Caco-2 (cell line): ENCODE measurements at regions not wholly inside any gene's neighbourhood (a gene's known extent, or its start where the extent isn't known, plus 50 kb on each side); places are given as distances from the start of the nearest gene placed in this dataset.
A peak's percentile ranks its signal among the peaks of the same experiment; 100 is the strongest.

ENCODE experiments used
- BruUV-seq: library from RNA; stranded (reverse); fragments of 400-500 nt; replicated peaks from 2 replicates; lab custom pipeline; 2021; lab: Mats Ljungman, UMichigan
- CTCF ChIA-PET: fragments of 300-600 bp; sonication (Branson Sonifier 250); formaldehyde crosslinking; loops from one replicate; lab custom pipeline; 2022; ENCODE audit warnings: antibody characterized with exemption; lab: Charles Lee
- POLR2A ChIA-PET: fragments of 300-600 bp; sonication (Branson Sonifier 250); formaldehyde crosslinking; loops from one replicate; lab custom pipeline; 2022; ENCODE audit warnings: antibody characterized with exemption; lab: Charles Lee
- DNase-seq, 2 experiments: peaks; one replicate each; pipeline versions ENCODE4 v3.0.0 to v3.0.0-alpha.2; 2020 to 2022
- H3K27me3 ChIP-seq: replicated peaks from 2 replicates; pipeline ENCODE4 v1.6.0; 2011; ENCODE audit warnings: low read length; ENCODE audit not compliant: control insufficient read depth, insufficient read depth
- H3K36me3 ChIP-seq: 2 replicates; pipeline ENCODE4 v1.5.1; 2011; ENCODE audit warnings: low read length; ENCODE audit not compliant: control insufficient read depth, insufficient read depth
- H3K4me1 ChIP-seq: fragments of 250-450 bp; sonication (Bioruptor Pico); 2 replicates; pipeline ENCODE4 v1.5.1; 2020; ENCODE audit warnings: mild to moderate bottlenecking
- H3K4me3 ChIP-seq: 2 replicates; pipeline ENCODE4 v1.5.1; 2011; ENCODE audit warnings: low read depth, mild to moderate bottlenecking, control low read depth, low read length
- H3K9me3 ChIP-seq: fragments of 250-450 bp; sonication (Bioruptor Pico); 2 replicates; pipeline ENCODE4 v1.5.1; 2020; ENCODE audit warnings: mild to moderate bottlenecking, moderate library complexity
- H3K27ac Mint-ChIP-seq: one replicate; pipeline ENCODE4 v1.8.0; 2022; ENCODE audit warnings: mixed read lengths; ENCODE audit not compliant: unreplicated experiment
- H3K27me3 Mint-ChIP-seq: one replicate; pipeline ENCODE4 v1.8.0; 2022; ENCODE audit warnings: mixed read lengths; ENCODE audit not compliant: insufficient read depth, unreplicated experiment
- H3K36me3 Mint-ChIP-seq: one replicate; pipeline ENCODE4 v1.8.0; 2022; ENCODE audit warnings: mild to moderate bottlenecking, mixed read lengths; ENCODE audit not compliant: insufficient read depth, unreplicated experiment
- H3K4me1 Mint-ChIP-seq: one replicate; pipeline ENCODE4 v1.8.0; 2022; ENCODE audit warnings: low read depth, mixed read lengths; ENCODE audit not compliant: unreplicated experiment
- H3K4me3 Mint-ChIP-seq: one replicate; pipeline ENCODE4 v1.8.0; 2022; ENCODE audit warnings: mild to moderate bottlenecking, moderate library complexity, mixed read lengths; ENCODE audit not compliant: unreplicated experiment
- H3K9me3 Mint-ChIP-seq: one replicate; pipeline ENCODE4 v1.8.0; 2022; ENCODE audit warnings: mixed read lengths; ENCODE audit not compliant: unreplicated experiment
- intact Hi-C: fragments of 100-400 bp; cut with micrococcal nuclease; formaldehyde crosslinking; loops from one replicate; pipeline ENCODE4 v1.10.0; 2022; ENCODE audit not compliant: unreplicated experiment
- TF ChIP-seq, protein P1 (sequence below), 2 experiments: fragments of 200-600 bp in 1 of 2; IDR thresholded peaks; 1 replicate in 1 of 2; 2 replicates in 1 of 2; pipeline versions ENCODE4 v1.5.1 to v1.8.0; 2011 to 2022; ENCODE audit warnings: antibody characterized with exemption in 1 of 2, control low read depth in 1 of 2, inconsistent platforms in 1 of 2, low read depth in 1 of 2, low read length in 1 of 2, mild to moderate bottlenecking in 1 of 2, moderate library complexity in 1 of 2; ENCODE audit not compliant: insufficient read depth in 1 of 2, severe bottlenecking in 1 of 2, unreplicated experiment in 1 of 2

DNA sequence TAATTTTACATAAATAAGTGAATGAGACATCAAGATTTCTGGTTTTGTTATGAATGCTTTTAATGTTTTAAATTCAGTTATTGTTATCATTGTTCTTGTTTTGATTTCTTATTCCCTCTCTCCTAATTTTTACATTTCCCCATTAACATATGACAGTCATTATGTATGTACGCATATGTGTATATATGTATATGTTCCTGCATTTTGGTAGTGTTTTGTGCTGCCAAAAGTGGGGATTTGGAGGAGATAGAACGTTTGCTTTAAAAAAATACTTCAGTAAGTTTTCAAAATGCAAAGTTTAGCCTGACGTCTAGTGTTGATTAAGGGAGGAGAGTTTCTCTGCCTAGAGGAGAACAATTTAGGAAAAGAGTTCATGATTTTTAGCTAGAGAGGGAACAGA is 385.2 kb downstream of the EPHA4 start:
- H3K9me3 Mint-ChIP-seq: no peaks in the 10 kb centered on the region
- no peaks in the 10 kb centered on the region for H3K36me3 ChIP-seq
- POLR2A ChIA-PET: no interaction called here
- peaks cover 12% of the 10 kb centered on the region; the same call in 1 of the 2 replicates for H3K4me1 ChIP-seq
- no peak overlapping the region for H3K4me3 ChIP-seq
- DNase-seq: no peak
- CTCF ChIA-PET: no interaction called here
- H3K36me3 Mint-ChIP-seq: no peaks in the 10 kb centered on the region
- TF ChIP-seq, protein P1, sequence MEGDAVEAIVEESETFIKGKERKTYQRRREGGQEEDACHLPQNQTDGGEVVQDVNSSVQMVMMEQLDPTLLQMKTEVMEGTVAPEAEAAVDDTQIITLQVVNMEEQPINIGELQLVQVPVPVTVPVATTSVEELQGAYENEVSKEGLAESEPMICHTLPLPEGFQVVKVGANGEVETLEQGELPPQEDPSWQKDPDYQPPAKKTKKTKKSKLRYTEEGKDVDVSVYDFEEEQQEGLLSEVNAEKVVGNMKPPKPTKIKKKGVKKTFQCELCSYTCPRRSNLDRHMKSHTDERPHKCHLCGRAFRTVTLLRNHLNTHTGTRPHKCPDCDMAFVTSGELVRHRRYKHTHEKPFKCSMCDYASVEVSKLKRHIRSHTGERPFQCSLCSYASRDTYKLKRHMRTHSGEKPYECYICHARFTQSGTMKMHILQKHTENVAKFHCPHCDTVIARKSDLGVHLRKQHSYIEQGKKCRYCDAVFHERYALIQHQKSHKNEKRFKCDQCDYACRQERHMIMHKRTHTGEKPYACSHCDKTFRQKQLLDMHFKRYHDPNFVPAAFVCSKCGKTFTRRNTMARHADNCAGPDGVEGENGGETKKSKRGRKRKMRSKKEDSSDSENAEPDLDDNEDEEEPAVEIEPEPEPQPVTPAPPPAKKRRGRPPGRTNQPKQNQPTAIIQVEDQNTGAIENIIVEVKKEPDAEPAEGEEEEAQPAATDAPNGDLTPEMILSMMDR (IDR thresholded peaks at IDR 0.05; ENCODE audit: insufficient read depth in 1 of 2, low read depth in 1 of 2, low read length in 1 of 2, severe bottlenecking in 1 of 2, unreplicated experiment in 1 of 2): no peak
- BruUV-seq: no TSS peak
- no peaks in the 10 kb centered on the region for H3K27me3 Mint-ChIP-seq
- H3K27me3 ChIP-seq: no peaks in the 10 kb centered on the region
- intact Hi-C loops: loop anchor here (5.0 kb wide), 2 partner anchors 100 to 385 kb away; partner anchors contain the start of gene EPHA4
- H3K27ac Mint-ChIP-seq: no peak overlapping the region
- peaks cover 17% of the 10 kb centered on the region for H3K4me1 Mint-ChIP-seq
- 0 out of 2 replicates have a peak, but pooled peaks cover 2% of the 10 kb centered on the region for H3K9me3 ChIP-seq
- H3K4me3 Mint-ChIP-seq: no peak overlapping the region

DNA sequence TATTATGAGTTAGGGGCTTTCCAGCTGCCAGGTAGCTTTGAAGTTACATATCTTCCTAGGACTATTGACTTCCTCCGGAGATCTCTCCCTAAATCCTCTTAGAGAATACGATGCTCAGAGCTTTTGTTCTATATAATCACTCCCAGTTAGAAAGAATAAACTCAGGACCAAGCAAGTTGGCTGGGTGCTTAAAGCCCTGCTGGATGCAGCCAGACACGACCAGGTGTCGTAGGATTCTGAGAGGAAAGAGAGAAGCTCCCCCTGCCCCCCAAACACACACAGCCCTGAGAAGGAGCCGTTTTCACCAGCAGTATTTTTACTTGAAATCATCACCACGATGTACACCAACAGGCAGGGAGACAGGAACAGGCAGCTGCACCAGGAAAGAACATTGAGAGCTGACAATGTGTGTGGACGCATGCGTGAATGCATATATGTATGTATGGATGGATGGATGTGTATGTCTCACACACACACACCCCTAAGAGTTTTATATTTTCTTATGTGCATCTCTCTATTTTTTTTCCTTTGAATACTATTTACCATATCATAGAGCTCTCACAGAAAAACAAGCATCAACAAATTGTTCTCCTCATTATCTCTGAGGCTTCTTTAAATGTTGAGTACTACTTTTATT is 382.6 kb downstream of the EPHA4 start:
- POLR2A ChIA-PET: interaction anchor here (0.6 to 1.6 kb wide), 2 partner anchors 9 to 384 kb away, joined by 3 to 9 read pairs; no protein-coding TSS in a partner anchor
- Mint-ChIP-seq H3K27me3 (no peaks in the 10 kb centered on the region), H3K4me1 (peaks cover 17% of the 10 kb centered on the region), H3K9me3 (peaks cover 14% of the 10 kb centered on the region), H3K36me3 (no peaks in the 10 kb centered on the region), H3K4me3 (peak overlapping the region; percentile 5), H3K27ac (no peak overlapping the region)
- TF ChIP-seq, protein P1 (IDR thresholded peaks at IDR 0.05; ENCODE audit: insufficient read depth in 1 of 2, low read depth in 1 of 2, low read length in 1 of 2, severe bottlenecking in 1 of 2, unreplicated experiment in 1 of 2): no peak
- Histone ChIP-seq H3K27me3 (no peaks in the 10 kb centered on the region), H3K9me3 (no peaks in the 10 kb centered on the region), H3K36me3 (no peaks in the 10 kb centered on the region), H3K4me1 (peaks cover 12% of the 10 kb centered on the region; the same call in 1 of the 2 replicates), H3K4me3 (no peak overlapping the region)
- no TSS peak for BruUV-seq
- CTCF ChIA-PET: interaction anchor here (1.3 kb wide), 1 partner anchor 16 kb away, joined by 5 read pairs; no protein-coding TSS in a partner anchor
- intact Hi-C loops: loop anchor here (1.0 to 5.0 kb wide), 4 partner anchors 9 to 383 kb away; partner anchors contain the start of gene EPHA4
- DNase-seq: peak; percentile 50 to 52

DNA sequence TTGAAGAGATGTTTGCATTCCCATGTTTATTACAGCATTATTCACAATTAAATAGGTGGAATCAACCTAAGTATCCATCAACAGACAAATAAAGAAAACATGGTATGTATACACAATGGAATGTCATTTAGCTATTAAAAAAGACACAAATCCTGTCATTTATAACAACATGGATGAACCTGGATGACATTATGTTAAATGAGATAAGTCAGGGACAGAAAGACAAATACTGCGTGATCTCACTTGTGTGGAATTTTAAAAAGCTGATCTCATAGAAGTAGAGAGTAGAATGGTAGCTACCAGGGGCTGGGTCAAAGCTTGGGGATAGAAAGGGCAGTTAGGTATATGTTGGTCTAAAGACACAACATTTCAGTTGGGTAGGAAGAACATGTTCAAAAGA is 376.3 kb downstream of the EPHA4 start:
- no peak for DNase-seq
- ChIA-PET POLR2A (no interaction called here), CTCF (no interaction called here)
- 0 out of 2 replicates have a peak, but pooled peaks cover 2% of the 10 kb centered on the region for H3K36me3 ChIP-seq
- no peak overlapping the region for H3K4me3 Mint-ChIP-seq
- no peak overlapping the region for H3K4me3 ChIP-seq
- TF ChIP-seq, protein P1 (IDR thresholded peaks at IDR 0.05; ENCODE audit: insufficient read depth in 1 of 2, low read depth in 1 of 2, low read length in 1 of 2, severe bottlenecking in 1 of 2, unreplicated experiment in 1 of 2): no peak
- H3K27ac Mint-ChIP-seq: peak overlapping the region; percentile 50
- no TSS peak for BruUV-seq
- intact Hi-C loops: no loop called here
- H3K4me1 Mint-ChIP-seq: peaks cover 22% of the 10 kb centered on the region
- H3K9me3 ChIP-seq: peaks cover 15% of the 10 kb centered on the region; the same call in 1 of the 2 replicates
- peaks cover 25% of the 10 kb centered on the region for H3K4me1 ChIP-seq
- H3K27me3 ChIP-seq: no peaks in the 10 kb centered on the region
- H3K9me3 Mint-ChIP-seq: peaks cover 58% of the 10 kb centered on the region
- peaks cover 16% of the 10 kb centered on the region for H3K36me3 Mint-ChIP-seq
- no peaks in the 10 kb centered on the region for H3K27me3 Mint-ChIP-seq
